PC-3 (cell line): ENCODE measurements at regions not wholly inside any gene's neighbourhood (a gene's known extent, or its start where the extent isn't known, plus 50 kb on each side); places are given as distances from the start of the nearest gene placed in this dataset.

Experiments used
- ATAC-seq: fragments of 200-7000 bp; cut with Tn5 transposase; 2 replicates; pipeline ENCODE4 v1.9.1; 2020; ENCODE audit warnings: mild to moderate bottlenecking, moderate library complexity
- BruUV-seq: library from RNA; stranded (reverse); fragments of 400-500 nt; replicated peaks from 2 replicates; lab custom pipeline; 2021; lab: Mats Ljungman, UMichigan
- CTCF ChIA-PET: fragments of 300-600 bp; sonication (Branson Sonifier 250); formaldehyde crosslinking; loops from one replicate; lab custom pipeline; 2022; ENCODE audit warnings: antibody characterized with exemption; lab: Charles Lee
- POLR2A ChIA-PET: fragments of 300-600 bp; sonication (Branson Sonifier 250); formaldehyde crosslinking; loops from one replicate; lab custom pipeline; 2022; ENCODE audit warnings: antibody characterized with exemption; ENCODE audit not compliant: unreplicated experiment; lab: Charles Lee
- DNase-seq: peaks from one replicate; pipeline ENCODE4 v3.0.0-alpha.2; 2015
- H2AFZ ChIP-seq: fragments of 300-600 bp; sonication (generic); 2 replicates; pipeline ENCODE4 v1.6.0; 2016; ENCODE audit warnings: antibody characterized with exemption, low read length
- H3F3A ChIP-seq: fragments of 300-600 bp; sonication (generic); one replicate; pipeline ENCODE4 v1.6.0; 2017; ENCODE audit warnings: antibody characterized with exemption, low read length, control low read depth, mild to moderate bottlenecking; ENCODE audit not compliant: unreplicated experiment
- H3K27ac ChIP-seq: fragments of 300-600 bp; sonication (generic); 2 replicates; pipeline ENCODE4 v1.5.1; 2016; ENCODE audit warnings: mild to moderate bottlenecking, low read length
- H3K27me3 ChIP-seq: fragments of 300-600 bp; sonication (generic); 2 replicates; pipeline ENCODE4 v1.6.1; 2016; ENCODE audit warnings: low read length, mixed read lengths
- H3K36me3 ChIP-seq: fragments of 300-600 bp; sonication (generic); 2 replicates; pipeline ENCODE4 v1.6.1; 2016; ENCODE audit warnings: low read depth, mixed run types, low read length, mixed read lengths
- H3K4me1 ChIP-seq: fragments of 300-600 bp; sonication (generic); 2 replicates; pipeline ENCODE4 v1.5.1; 2016; ENCODE audit warnings: low read length; ENCODE audit not compliant: insufficient read depth
- H3K4me2 ChIP-seq: fragments of 300-600 bp; sonication (generic); 2 replicates; pipeline ENCODE4 v1.6.0; 2016; ENCODE audit warnings: low read length
- H3K4me3 ChIP-seq: fragments of 300-600 bp; sonication (generic); 2 replicates; pipeline ENCODE4 v1.5.1; 2016; ENCODE audit warnings: mild to moderate bottlenecking, low read length, mixed read lengths
- H3K79me2 ChIP-seq: fragments of 300-600 bp; sonication (generic); 2 replicates; pipeline ENCODE4 v1.6.1; 2017; ENCODE audit warnings: low read length, mixed read lengths
- H3K9ac ChIP-seq: fragments of 300-600 bp; sonication (generic); 2 replicates; pipeline ENCODE4 v1.6.0; 2016; ENCODE audit warnings: mild to moderate bottlenecking, low read length
- H3K9me2 ChIP-seq: fragments of 300-600 bp; sonication (generic); replicated peaks from 2 replicates; pipeline ENCODE4 v1.6.1; 2016; ENCODE audit warnings: mixed run types, low read length, mixed read lengths
- H3K9me3 ChIP-seq: fragments of 300-600 bp; sonication (generic); 2 replicates; pipeline ENCODE4 v1.6.1; 2016; ENCODE audit warnings: low read length, mixed read lengths
- H4K20me1 ChIP-seq: fragments of 300-600 bp; sonication (generic); 2 replicates; pipeline ENCODE4 v1.6.1; 2016; ENCODE audit warnings: low read length, mixed read lengths
- CTCF ChIP-seq: fragments of 300-600 bp; sonication (generic); conservative IDR thresholded peaks from 2 replicates; pipeline ENCODE4 v1.5.1; 2017; ENCODE audit warnings: antibody characterized with exemption, low read depth, mild to moderate bottlenecking, low read length
- EZH2 ChIP-seq: fragments of 300-600 bp; sonication (generic); IDR thresholded peaks from one replicate; pipeline ENCODE4 v1.6.1; 2017; ENCODE audit warnings: antibody characterized with exemption, mild to moderate bottlenecking, low read length; ENCODE audit not compliant: unreplicated experiment
- EZH2phosphoT487 ChIP-seq: fragments of 300-600 bp; sonication (generic); IDR thresholded peaks from 2 replicates; pipeline ENCODE4 v1.6.1; 2018; ENCODE audit warnings: mild to moderate bottlenecking, antibody characterized with exemption, low read length, borderline replicate concordance
- intact Hi-C: fragments of 100-400 bp; cut with micrococcal nuclease; formaldehyde crosslinking; loops from 2 replicates; pipeline ENCODE4 v1.9.0; 2023

- Histone ChIP-seq H4K20me1 (no peaks in the 10 kb centered on the region), H3K27ac (no peak overlapping the region), H3K27me3 (no peaks in the 10 kb centered on the region), H3K4me2 (no peak overlapping the region), H3F3A (no peaks in the 10 kb centered on the region), H3K4me3 (no peak overlapping the region), H3K9me3 (peaks cover 13% of the 10 kb centered on the region; the same call in 1 of the 2 replicates), H3K36me3 (no peaks in the 10 kb centered on the region), H3K79me2 (no peaks in the 10 kb centered on the region), H3K9me2 (no peaks in the 10 kb centered on the region), H2AFZ (no peak overlapping the region), H3K9ac (no peak overlapping the region), H3K4me1 (no peaks in the 10 kb centered on the region)
- ATAC-seq = no peak
- no TSS peak for BruUV-seq
- POLR2A ChIA-PET = no interaction called here
- CTCF ChIA-PET = no interaction called here
- intact Hi-C loops = no loop called here
- DNase-seq = no peak
- no peak for TF ChIP-seq EZH2phosphoT487
- TF ChIP-seq EZH2 = no peak
- no peak for TF ChIP-seq CTCF
Observed at GRCh38 chr14:83356080-83356479, 1822.4 kb upstream of the SEL1L start.

DNA sequence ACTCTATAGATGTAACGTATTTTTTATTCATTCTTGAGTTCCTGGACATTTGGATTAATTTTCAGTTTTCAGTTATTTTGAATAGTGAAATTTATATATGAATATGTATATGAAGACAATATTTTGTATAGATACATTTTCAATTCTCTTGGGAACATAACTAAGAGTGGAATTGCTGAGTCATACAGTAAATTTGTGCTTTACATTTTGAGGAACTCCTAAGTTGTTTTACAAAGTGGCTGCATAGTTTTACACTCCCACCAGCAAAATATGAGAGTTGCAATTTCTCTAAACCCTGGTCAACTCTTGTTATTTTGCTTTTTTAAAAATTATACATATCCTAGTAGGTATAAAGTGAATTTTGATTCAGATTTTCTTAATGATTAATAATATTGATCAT, 1838.6 kb upstream of the SEL1L start:
- TF ChIP-seq EZH2phosphoT487 = no peak
- no peak for TF ChIP-seq CTCF
- no peak for TF ChIP-seq EZH2
- H3F3A ChIP-seq = no peaks in the 10 kb centered on the region
- no peaks in the 10 kb centered on the region for H3K79me2 ChIP-seq
- CTCF ChIA-PET = no interaction called here
- no peak overlapping the region for H3K4me3 ChIP-seq
- H2AFZ ChIP-seq = no peak overlapping the region
- no peak overlapping the region for H3K9ac ChIP-seq
- no peak for ATAC-seq
- no peak overlapping the region for H3K4me2 ChIP-seq
- H3K9me2 ChIP-seq = no peaks in the 10 kb centered on the region
- H4K20me1 ChIP-seq = no peaks in the 10 kb centered on the region
- no peak for DNase-seq
- no peak overlapping the region for H3K27ac ChIP-seq
- BruUV-seq = no TSS peak
- POLR2A ChIA-PET = no interaction called here
- H3K27me3 ChIP-seq = no peaks in the 10 kb centered on the region
- H3K9me3 ChIP-seq = peaks cover 7% of the 10 kb centered on the region; the same call in 1 of the 2 replicates
- intact Hi-C loops = no loop called here
- no peaks in the 10 kb centered on the region for H3K4me1 ChIP-seq
- no peaks in the 10 kb centered on the region for H3K36me3 ChIP-seq

- no peaks in the 10 kb centered on the region for H3K79me2 ChIP-seq
- H3K4me2 ChIP-seq = no peak overlapping the region
- H3K9me3 ChIP-seq = peaks cover 7% of the 10 kb centered on the region; the same call in 1 of the 2 replicates
- no peaks in the 10 kb centered on the region for H3K9me2 ChIP-seq
- TF ChIP-seq EZH2 (no peak), EZH2phosphoT487 (no peak), CTCF (no peak)
- DNase-seq (no peak), ATAC-seq (no peak)
- H3K27ac ChIP-seq = no peak overlapping the region
- BruUV-seq = no TSS peak
- ChIA-PET POLR2A (no interaction called here), CTCF (no interaction called here)
- no peaks in the 10 kb centered on the region for H3K4me1 ChIP-seq
- H3K4me3 ChIP-seq = no peak overlapping the region
- no peaks in the 10 kb centered on the region for H4K20me1 ChIP-seq
- no peaks in the 10 kb centered on the region for H3K36me3 ChIP-seq
- H2AFZ ChIP-seq = no peak overlapping the region
- no peaks in the 10 kb centered on the region for H3K27me3 ChIP-seq
- no peaks in the 10 kb centered on the region for H3F3A ChIP-seq
- no peak overlapping the region for H3K9ac ChIP-seq
- intact Hi-C loops = no loop called here
Observed at GRCh38 chr14:83379436-83379835, 1845.8 kb upstream of the SEL1L start.
